K562 (cell line): ENCODE measurements at regions not wholly inside any gene's neighbourhood (a gene's known extent, or its start where the extent isn't known, plus 50 kb on each side); places are given as distances from the start of the nearest gene placed in this dataset.

Source experiments
- ATAC-seq: fragments of 200-7000 bp; cut with Tn5 transposase; 3 replicates; pipeline ENCODE4 v1.9.1; 2020; ENCODE audit warnings: moderate library complexity
- BruUV-seq: library from RNA; stranded (reverse); fragments of 400-500 nt; replicated peaks from 2 replicates; lab custom pipeline; 2021; lab: Mats Ljungman, UMichigan
- CTCF ChIA-PET: fragments of 300-600 bp; formaldehyde crosslinking; extraction: SDS; loops from one replicate; lab custom pipeline; 2021; ENCODE audit warnings: low intra/inter-chr PET ratio; lab: Yijun Ruan, JAX
- POLR2A ChIA-PET: fragments of 300-600, 350-650 bp; sonication (Branson Sonifier 250); formaldehyde crosslinking; extraction: SDS; loops from one replicate; lab custom pipeline; 2021; ENCODE audit warnings: antibody characterized with exemption, inconsistent platforms; lab: Yijun Ruan, JAX
- DNase-seq, 4 experiments: peaks; one replicate each; pipeline versions ENCODE4 v3.0.0 to v3.0.0-alpha.2; 2011 to 2018; ENCODE audit warnings: low spot score in 3 of 4, mixed read lengths in 3 of 4; ENCODE audit errors: extremely low read depth in 1 of 4
- FAIRE-seq: peaks from 2 replicates; lab custom pipeline; 2011; peaks lifted over from hg19 to GRCh38; lab: Jason Lieb, UNC
- H2AFZ ChIP-seq: 2 replicates; pipeline ENCODE4 v1.6.0; 2011; ENCODE audit warnings: low read depth, low read length, control low read depth, inconsistent platforms
- H3K27ac ChIP-seq: fragments of 200-600 bp; 3 replicates; pipeline ENCODE4 v1.8.0; 2011; ENCODE audit warnings: low read depth, mild to moderate bottlenecking, control low read depth, inconsistent platforms, low read length, moderate library complexity, mixed read lengths; ENCODE audit errors: extremely low read depth
- H3K27me3 ChIP-seq, 2 experiments: fragments of 300-600 bp in 1 of 2; 2 replicates in 1 of 2; 3 replicates in 1 of 2; pipeline versions ENCODE4 v1.6.0 to v1.8.0; 2011; ENCODE audit warnings: inconsistent platforms in 2 of 2, low read length in 2 of 2, mild to moderate bottlenecking in 1 of 2, mixed read lengths in 1 of 2, moderate library complexity in 1 of 2; ENCODE audit not compliant: control insufficient read depth in 2 of 2, insufficient read depth in 2 of 2
- H3K36me3 ChIP-seq: fragments of 300-600 bp; 3 replicates; pipeline ENCODE4 v1.8.0; 2011; ENCODE audit warnings: mild to moderate bottlenecking, low read length, inconsistent platforms; ENCODE audit not compliant: control insufficient read depth, insufficient read depth
- H3K4me1 ChIP-seq, 2 experiments: fragments of 200-600 bp in 1 of 2; replicated peaks in 1 of 2; 2 replicates in 1 of 2; 3 replicates in 1 of 2; pipeline versions ENCODE4 v1.5.1 to v1.8.0; 2011; ENCODE audit warnings: inconsistent platforms in 2 of 2, low read length in 2 of 2, mild to moderate bottlenecking in 1 of 2, mixed read lengths in 1 of 2, moderate library complexity in 1 of 2; ENCODE audit not compliant: control insufficient read depth in 2 of 2, insufficient read depth in 2 of 2
- H3K4me2 ChIP-seq: 2 replicates; pipeline ENCODE4 v1.6.1; 2011; ENCODE audit warnings: low read length, control low read depth, inconsistent platforms, mixed read lengths; ENCODE audit not compliant: insufficient read depth
- H3K4me3 ChIP-seq: fragments of 200-600 bp; sonication (generic), shearing (Covaris generic); 2 replicates; pipeline ENCODE4 v1.5.1; 2016; ENCODE audit warnings: control low read depth, inconsistent platforms
- H3K79me2 ChIP-seq: fragments of 200-600 bp; 3 replicates; pipeline ENCODE4 v1.8.0; 2011; ENCODE audit warnings: low read length, inconsistent platforms; ENCODE audit not compliant: control insufficient read depth, insufficient read depth
- H3K9ac ChIP-seq, 2 experiments: 2 replicates each; pipeline versions ENCODE4 v1.6.0 to v1.6.1; 2011; ENCODE audit warnings: low read depth in 2 of 2, low read length in 2 of 2, control low read depth in 1 of 2, inconsistent platforms in 1 of 2, mild to moderate bottlenecking in 1 of 2, mixed read lengths in 1 of 2; ENCODE audit not compliant: insufficient read depth in 1 of 2
- H3K9me1 ChIP-seq: one replicate; pipeline ENCODE4 v1.6.0; 2011; ENCODE audit warnings: inconsistent platforms, mild to moderate bottlenecking, low read length, moderate library complexity; ENCODE audit not compliant: control insufficient read depth, insufficient read depth
- H3K9me3 ChIP-seq: replicated peaks from 2 replicates; pipeline ENCODE4 v1.5.1; 2011; ENCODE audit warnings: low read depth, low read length, inconsistent platforms; ENCODE audit not compliant: control insufficient read depth, insufficient read depth
- H4K20me1 ChIP-seq: replicated peaks from 2 replicates; pipeline ENCODE4 v1.6.1; 2011; ENCODE audit warnings: low read length, inconsistent platforms, mixed read lengths; ENCODE audit not compliant: control insufficient read depth, insufficient read depth
- BRF2 ChIP-seq: IDR thresholded peaks from 3 replicates; pipeline ENCODE4 v1.6.1; 2011; ENCODE audit warnings: borderline replicate concordance, mild to moderate bottlenecking; ENCODE audit not compliant: insufficient read length, insufficient read depth
- CTCF ChIP-seq, 3 experiments: IDR thresholded peaks in 2 of 3; conservative IDR thresholded peaks in 1 of 3; 2 replicates each; pipeline ENCODE4 v1.5.1; 2011 to 2012; ENCODE audit warnings: low read length in 3 of 3, mild to moderate bottlenecking in 3 of 3, control low read depth in 2 of 3, improper control_type of control experiment in 1 of 3, inconsistent platforms in 1 of 3, low read depth in 1 of 3, mixed read lengths in 1 of 3, moderate library complexity in 1 of 3; ENCODE audit not compliant: insufficient read depth in 2 of 3
- DLX4 ChIP-seq: fragments of 250-450 bp; sonication (Bioruptor Pico); IDR thresholded peaks from 2 replicates; pipeline ENCODE4 v1.6.1; 2021; ENCODE audit warnings: mild to moderate bottlenecking
- FUS ChIP-seq: fragments of 200-400 bp; formaldehyde crosslinking; optimal IDR thresholded peaks from 2 replicates; pipeline ENCODE3; 2017; ENCODE audit warnings: low read depth, low read length
- IFI16 ChIP-seq: fragments of 250-450 bp; sonication (Bioruptor Pico); IDR thresholded peaks from 2 replicates; pipeline ENCODE4 v2.1.2; 2022; ENCODE audit warnings: mild to moderate bottlenecking, inconsistent platforms
- KLF16 ChIP-seq: IDR thresholded peaks from 2 replicates; pipeline ENCODE4 v1.6.1; 2016; ENCODE audit warnings: antibody characterized with exemption
- NEUROD1 ChIP-seq: fragments of 150-350 bp; IDR thresholded peaks from 2 replicates; pipeline ENCODE4 v1.6.1; 2014; ENCODE audit warnings: borderline replicate concordance, low read length, low read depth; ENCODE audit not compliant: partially characterized antibody
- SMC3 ChIP-seq: conservative IDR thresholded peaks from 2 replicates; pipeline ENCODE4 v1.6.1; 2011; ENCODE audit warnings: low read depth, low read length, improper control_type of control experiment; ENCODE audit not compliant: insufficient read depth
- UBTF ChIP-seq, 2 experiments: IDR thresholded peaks; 2 replicates each; pipeline ENCODE4 v1.6.1; 2012; ENCODE audit warnings: improper control_type of control experiment in 2 of 2, low read depth in 2 of 2, low read length in 2 of 2, borderline replicate concordance in 1 of 2
- VEZF1 ChIP-seq: fragments of 200-800 bp; sonication (Bioruptor generic); IDR thresholded peaks from 2 replicates; pipeline ENCODE4 v1.6.1; 2017; ENCODE audit warnings: missing genetic modification characterization, missing compliant biosample characterization
- ZNF121 ChIP-seq: sonication (generic); formaldehyde crosslinking; conservative IDR thresholded peaks from 2 replicates; pipeline ENCODE4 v1.8.0; 2022; ENCODE audit warnings: missing genetic modification reagents
- ZNF253 ChIP-seq: fragments of 250-450 bp; sonication (Bioruptor Pico); conservative IDR thresholded peaks from 2 replicates; pipeline ENCODE4 v1.6.1; 2021; ENCODE audit warnings: mild to moderate bottlenecking
- ZNF583 ChIP-seq: fragments of 250-450 bp; sonication (Bioruptor Pico); IDR thresholded peaks from 2 replicates; pipeline ENCODE4 v1.4.0; 2020
- WGBS: fragments of 100-300 bp; shearing (Covaris generic); methylation state at CpG from one replicate; pipeline ENCODE4 v1.1.6; 2016; ENCODE audit warnings: low coverage, mixed read lengths; ENCODE audit not compliant: insufficient coverage; ENCODE audit errors: missing lambda C conversion rate; 5-methylcytosine and 5-hydroxymethylcytosine counted together
- in situ Hi-C: fragments of 300-500 bp; cut with MboI; formaldehyde crosslinking; loops from 4 replicates; pipeline ENCODE4 v1.15.0; 2018; ENCODE audit warnings: inconsistent platforms, mixed read lengths
- intact Hi-C: fragments of 100-400 bp; cut with micrococcal nuclease; formaldehyde crosslinking; loops from 2 replicates; pipeline ENCODE4 v1.14.2; 2022

- H3K4me3 ChIP-seq, result no peak overlapping the region
- no peaks in the 10 kb centered on the region for H3K9me3 ChIP-seq
- no peak overlapping the region for H2AFZ ChIP-seq
- DNase-seq (peak; percentile 43 to 78 (median 54)), FAIRE-seq (peak; percentile 83), ATAC-seq (peak; percentile 82)
- CTCF ChIA-PET, result interaction anchor here (0.7 to 2.1 kb wide), 4 partner anchors 35 to 1146 kb away, joined by 4 to 12 read pairs (median 4); no protein-coding TSS in a partner anchor
- peaks cover 0 to 11% of the 10 kb centered on the region in 2 experiments; a peak in 3 of 5 replicates for H3K27me3 ChIP-seq
- H4K20me1 ChIP-seq, result no peaks in the 10 kb centered on the region
- in situ Hi-C loops, result loop anchor here (10.0 kb wide), 2 partner anchors 855 to 1095 kb away; no protein-coding TSS in a partner anchor
- H3K79me2 ChIP-seq, result no peaks in the 10 kb centered on the region
- no TSS peak for BruUV-seq
- no peak overlapping the region for H3K4me2 ChIP-seq
- POLR2A ChIA-PET, result interaction anchor here (0.7 to 1.3 kb wide), 4 partner anchors 10 to 1095 kb away, joined by 3 read pairs; no protein-coding TSS in a partner anchor
- no peaks in the 10 kb centered on the region for H3K9me1 ChIP-seq
- intact Hi-C loops, result loop anchor here (1.0 to 10.0 kb wide), 3 partner anchors 185 to 1095 kb away; no protein-coding TSS in a partner anchor
- no peak overlapping the region for H3K27ac ChIP-seq
- no peaks in the 10 kb centered on the region for H3K36me3 ChIP-seq
- no peak overlapping the region for H3K9ac ChIP-seq
- WGBS, result 23% methylated on average over 2 of the region's 2 CpGs
- no peaks in the 10 kb centered on the region for H3K4me1 ChIP-seq
- TF ChIP-seq DLX4 (CRISPR knock-in tag), result no peak
- peak; percentile 76 for TF ChIP-seq SMC3
- TF ChIP-seq ZNF583 (CRISPR knock-in tag), result no peak
- no peak for TF ChIP-seq VEZF1 (CRISPR knock-in tag)
- peak; percentile 6; the same call in 1 of the 2 replicates for TF ChIP-seq KLF16
- no peak for TF ChIP-seq FUS
- TF ChIP-seq ZNF121, result peak; percentile 63; the same call in 1 of the 2 replicates
- no peak for TF ChIP-seq IFI16 (CRISPR knock-in tag)
- TF ChIP-seq CTCF (IDR thresholded peaks at IDR 0.05 in 2 of 3, conservative IDR thresholded peaks at IDR 0.05 in 1 of 3; ENCODE audit: insufficient read depth in 2 of 3, low read depth in 1 of 3, low read length in 3 of 3), result peak; percentile 70 to 87 (median 75); a peak in 5 of 6 replicates
- TF ChIP-seq ZNF253 (CRISPR knock-in tag), result 0 out of 2 replicates have a peak, but pooled peaks have one; percentile 50
- no peak for TF ChIP-seq NEUROD1
- no peak for TF ChIP-seq BRF2
- TF ChIP-seq UBTF (IDR thresholded peaks at IDR 0.05; ENCODE audit: borderline replicate concordance in 1 of 2, low read depth in 2 of 2, low read length in 2 of 2), result no peak
Measured at GRCh38 chr21:35840197-35840799, 220.0 kb downstream of the SETD4 start.
